NCI-H1105 (cell line): ENCODE measurements at regions not wholly inside any gene's neighbourhood (a gene's known extent, or its start where the extent isn't known, plus 50 kb on each side); places are given as distances from the start of the nearest gene placed in this dataset.

Source experiments
- DNase-seq: peaks from one replicate; lab custom pipeline; 2025; lab: John Stamatoyannopoulos, UW

DNA sequence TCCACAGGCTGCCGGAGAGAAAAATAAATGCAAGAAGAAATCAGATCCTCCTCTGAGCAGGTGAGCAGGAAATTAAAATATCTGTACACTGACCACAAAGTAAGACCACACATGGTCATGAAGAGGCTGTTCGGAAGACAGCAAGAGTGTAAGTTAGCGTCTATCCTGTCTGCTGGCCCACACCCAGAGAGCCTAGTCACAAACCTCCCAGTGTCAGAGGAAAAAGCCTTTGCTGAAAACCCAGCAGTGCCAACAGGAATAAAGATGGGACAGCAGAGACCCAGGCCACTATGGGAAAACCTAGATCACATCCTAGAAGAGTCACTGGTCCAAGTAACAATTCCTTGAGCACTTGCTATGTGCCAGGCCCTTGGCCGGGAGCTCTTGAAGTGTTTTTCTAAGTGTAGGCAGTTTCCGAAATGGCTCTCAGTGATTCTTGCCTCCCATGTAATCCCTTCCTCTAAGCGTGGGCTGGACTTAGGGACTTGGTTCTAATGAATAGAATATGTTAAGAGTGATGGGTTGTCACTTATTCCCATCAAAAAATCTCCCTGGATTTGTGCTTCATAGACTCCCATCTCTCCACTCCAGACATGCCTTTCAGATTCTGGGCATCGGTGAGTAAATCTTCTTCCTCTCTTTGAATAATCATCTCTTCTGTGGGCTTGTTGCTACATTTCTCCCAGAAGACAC lies 110.9 kb upstream of the PKDCC start:
- DNase-seq = no peak

DNA sequence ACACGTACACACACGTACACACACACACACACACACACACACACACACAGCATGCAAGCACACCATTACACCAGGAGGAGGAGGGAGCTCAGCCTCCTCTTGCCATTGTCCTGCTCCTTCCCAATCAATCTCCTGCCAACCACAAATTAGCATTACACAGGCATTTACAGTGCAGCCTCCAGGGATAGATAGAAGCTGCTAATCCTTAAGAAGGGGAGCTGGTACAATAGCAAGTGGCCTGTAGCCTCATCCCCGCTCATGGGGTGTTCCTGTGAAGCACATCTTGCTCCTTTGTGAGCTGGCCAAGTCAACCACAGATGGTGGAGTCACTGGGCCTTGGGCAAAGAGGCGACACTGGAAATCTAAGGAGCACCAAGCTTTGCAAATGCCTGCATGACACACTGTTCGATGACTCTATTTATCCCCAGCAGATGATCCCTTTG lies 110.3 kb upstream of the PKDCC start:
- DNase-seq = no peak

- no peak for DNase-seq
These were observed 109.7 kb upstream of the PKDCC start for GRCh38 chr2:41937921-41938708.

- DNase-seq = no peak
These were observed 107.6 kb upstream of the PKDCC start for GRCh38 chr2:41940060-41940744.

- DNase-seq = no peak
These were observed 107.1 kb upstream of the PKDCC start for GRCh38 chr2:41940745-41941063.

GRCh38 chr2:41941831-41942230 lies 106.0 kb upstream of the PKDCC start:
- DNase-seq = no peak

GRCh38 chr2:41942278-41942677 lies 105.5 kb upstream of the PKDCC start:
- DNase-seq = no peak

GRCh38 chr2:41943159-41943558 lies 104.7 kb upstream of the PKDCC start:
- DNase-seq = no peak

DNA sequence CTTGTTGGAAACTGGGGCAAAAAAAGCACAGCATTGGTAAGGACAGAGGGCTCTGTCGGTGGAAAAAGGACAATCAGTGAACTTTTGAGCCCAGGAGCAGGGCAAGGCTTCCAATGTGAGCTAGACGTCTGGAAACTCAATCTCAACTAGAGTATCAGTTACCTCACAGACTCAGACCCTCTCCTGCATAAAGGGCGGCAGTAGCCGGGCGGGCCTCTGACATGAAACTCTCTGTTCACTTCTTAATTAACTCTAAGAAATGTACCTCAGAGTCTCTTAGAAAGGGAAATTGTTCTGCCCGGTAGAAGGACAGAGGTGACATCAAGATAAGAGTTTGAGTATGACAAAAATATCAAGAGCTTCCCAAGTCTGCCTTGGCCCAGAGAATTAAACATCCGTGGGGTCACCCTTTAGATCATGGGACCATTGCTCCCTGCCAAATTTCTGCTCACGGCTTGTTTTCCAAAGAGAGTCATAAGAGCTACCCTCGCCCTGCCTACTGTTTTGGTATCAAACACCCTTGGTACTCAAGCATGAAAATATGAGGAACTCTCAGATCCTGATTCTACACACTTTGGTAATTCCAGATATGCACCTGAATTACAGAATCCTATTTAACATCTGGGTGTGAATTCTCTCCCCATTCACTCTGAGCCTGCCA lies 103.5 kb upstream of the PKDCC start:
- no peak for DNase-seq

DNA sequence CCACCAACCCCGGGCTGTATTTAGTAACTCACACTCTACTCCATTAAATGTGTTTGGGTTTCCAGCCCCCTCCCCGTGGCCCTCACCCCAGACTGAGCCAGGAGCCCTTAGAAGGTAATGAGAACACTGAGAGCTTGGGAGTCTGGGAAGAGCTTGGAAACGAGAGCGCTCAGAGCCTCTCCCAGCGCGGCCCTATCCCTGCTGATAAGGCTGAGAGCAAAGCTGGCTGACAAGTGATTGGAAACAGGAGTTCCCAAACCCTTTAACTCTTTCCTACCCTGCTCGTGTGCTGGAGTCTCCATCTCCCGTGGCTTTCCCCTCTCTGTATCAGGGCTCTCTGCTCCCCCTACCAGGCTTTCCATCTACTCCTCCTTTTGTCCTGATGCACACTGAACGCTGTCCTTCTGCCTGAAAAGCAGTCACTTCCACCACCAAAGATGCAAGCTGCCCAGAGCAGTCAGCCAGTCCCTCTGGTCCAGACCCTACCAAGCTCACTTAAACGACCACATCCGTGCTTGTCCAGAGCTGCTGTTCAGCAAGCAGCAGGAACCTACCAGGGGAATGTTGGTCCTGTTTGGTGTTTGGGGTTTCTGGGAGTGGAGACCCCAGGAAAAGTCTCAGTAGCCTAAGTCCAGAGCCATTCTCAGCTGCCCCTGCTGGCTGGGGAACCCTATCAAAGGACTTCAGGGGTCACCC lies 100.0 kb upstream of the PKDCC start:
- DNase-seq = no peak

- DNase-seq = no peak
These were observed 99.4 kb upstream of the PKDCC start for GRCh38 chr2:41948397-41948763.

- DNase-seq = no peak
These were observed 98.5 kb upstream of the PKDCC start for GRCh38 chr2:41949091-41949882.

GRCh38 chr2:41949883-41950665 lies 97.7 kb upstream of the PKDCC start:
- DNase-seq = no peak

- no peak for DNase-seq
These were observed 97.2 kb upstream of the PKDCC start for GRCh38 chr2:41950666-41950960.

- DNase-seq = no peak
These were observed 93.2 kb upstream of the PKDCC start for GRCh38 chr2:41954304-41955291.

GRCh38 chr2:41955316-41956043 lies 92.3 kb upstream of the PKDCC start:
- no peak for DNase-seq

GRCh38 chr2:41957431-41957830 lies 90.4 kb upstream of the PKDCC start:
- no peak for DNase-seq

- DNase-seq = no peak
These were observed 89.6 kb upstream of the PKDCC start for GRCh38 chr2:41958251-41958650.

GRCh38 chr2:41958775-41959174 lies 89.0 kb upstream of the PKDCC start:
- no peak for DNase-seq
